Stomach (tissue), 4 donors: ENCODE measurements at regions not wholly inside any gene's neighbourhood (a gene's known extent, or its start where the extent isn't known, plus 50 kb on each side); places are given as distances from the start of the nearest gene placed in this dataset.

Source experiments
- CTCF ChIP-seq, 7 experiments: fragments of 450-650 bp in 4 of 7; fragments of 200-600 bp in 3 of 7; sonication (generic) in 3 of 7; IDR thresholded peaks; one replicate each; pipeline ENCODE4 v1.5.1; 2016 to 2019; ENCODE audit warnings: antibody characterized with exemption in 7 of 7, control low read depth in 2 of 7, mild to moderate bottlenecking in 1 of 7
- POLR2A ChIP-seq, 4 donors: fragments of 450-650 bp; IDR thresholded peaks; one replicate each; pipeline ENCODE4 v1.6.1; 2016; ENCODE audit warnings: antibody characterized with exemption in 4 of 4, control low read depth in 2 of 4, mild to moderate bottlenecking in 1 of 4, moderate library complexity in 1 of 4

- TF ChIP-seq CTCF (IDR thresholded peaks at IDR 0.05), result no peak
- no peak for TF ChIP-seq POLR2A (IDR thresholded peaks at IDR 0.05)
These were observed 100.9 kb upstream of the PRDM1 start for GRCh38 chr6:105985098-105985815.
